ENCODE measurements at regions not wholly inside any gene's neighbourhood (a gene's known extent, or its start where the extent isn't known, plus 50 kb on each side); places are given as distances from the start of the nearest gene placed in this dataset.

DNA sequence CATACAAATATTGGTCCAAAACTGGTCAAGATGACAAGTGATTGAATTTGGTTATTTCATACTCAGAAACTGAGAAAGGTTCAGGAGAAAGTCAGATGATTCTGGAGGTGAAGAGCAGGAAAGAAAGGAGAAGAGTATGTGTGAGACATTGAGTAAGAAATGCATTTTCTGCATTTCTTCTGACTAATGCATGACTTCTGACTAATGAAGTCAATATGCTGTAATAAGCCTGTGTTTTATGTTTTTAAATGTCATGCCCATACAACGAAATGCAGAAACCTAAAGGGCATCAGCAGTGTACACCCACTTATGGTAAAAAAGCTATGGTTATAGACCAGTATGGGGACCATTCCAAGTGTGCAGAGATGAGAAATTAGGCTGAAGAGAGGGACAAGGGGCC, 1227.8 kb upstream of the SORCS1 start:
- TF ChIP-seq, protein P1, sequence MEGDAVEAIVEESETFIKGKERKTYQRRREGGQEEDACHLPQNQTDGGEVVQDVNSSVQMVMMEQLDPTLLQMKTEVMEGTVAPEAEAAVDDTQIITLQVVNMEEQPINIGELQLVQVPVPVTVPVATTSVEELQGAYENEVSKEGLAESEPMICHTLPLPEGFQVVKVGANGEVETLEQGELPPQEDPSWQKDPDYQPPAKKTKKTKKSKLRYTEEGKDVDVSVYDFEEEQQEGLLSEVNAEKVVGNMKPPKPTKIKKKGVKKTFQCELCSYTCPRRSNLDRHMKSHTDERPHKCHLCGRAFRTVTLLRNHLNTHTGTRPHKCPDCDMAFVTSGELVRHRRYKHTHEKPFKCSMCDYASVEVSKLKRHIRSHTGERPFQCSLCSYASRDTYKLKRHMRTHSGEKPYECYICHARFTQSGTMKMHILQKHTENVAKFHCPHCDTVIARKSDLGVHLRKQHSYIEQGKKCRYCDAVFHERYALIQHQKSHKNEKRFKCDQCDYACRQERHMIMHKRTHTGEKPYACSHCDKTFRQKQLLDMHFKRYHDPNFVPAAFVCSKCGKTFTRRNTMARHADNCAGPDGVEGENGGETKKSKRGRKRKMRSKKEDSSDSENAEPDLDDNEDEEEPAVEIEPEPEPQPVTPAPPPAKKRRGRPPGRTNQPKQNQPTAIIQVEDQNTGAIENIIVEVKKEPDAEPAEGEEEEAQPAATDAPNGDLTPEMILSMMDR (conservative IDR thresholded peaks at IDR 0.05; ENCODE audit: low read length) = no peak
- TF ChIP-seq EZH2phosphoT487 (IDR thresholded peaks at IDR 0.05; ENCODE audit: borderline replicate concordance, low read depth, low read length) = no peak

Data from OCI-LY7 (cell line).